Stomach smooth muscle (tissue), 2 donors: ENCODE measurements at regions not wholly inside any gene's neighbourhood (a gene's known extent, or its start where the extent isn't known, plus 50 kb on each side); places are given as distances from the start of the nearest gene placed in this dataset.

Source experiments
- H3K27ac ChIP-seq: one replicate; pipeline ENCODE4 v1.7.0; 2013; ENCODE audit warnings: mild to moderate bottlenecking, low read length, inconsistent platforms
- H3K27me3 ChIP-seq, 2 donors: one replicate each; pipeline ENCODE4 v1.7.0; 2013; ENCODE audit warnings: low read length in 2 of 2; ENCODE audit not compliant: insufficient read depth in 2 of 2, control insufficient read depth in 1 of 2
- H3K36me3 ChIP-seq, 2 donors: one replicate each; pipeline ENCODE4 v1.7.0; 2013; ENCODE audit warnings: low read length in 2 of 2; ENCODE audit not compliant: control insufficient read depth in 2 of 2, insufficient read depth in 2 of 2
- H3K4me1 ChIP-seq: one replicate; pipeline ENCODE4 v1.7.0; 2013; ENCODE audit warnings: low read length; ENCODE audit not compliant: control insufficient read depth, insufficient read depth
- H3K4me3 ChIP-seq, 2 donors: one replicate each; pipeline ENCODE4 v1.7.0; 2013; ENCODE audit warnings: low read length in 2 of 2
- H3K9ac ChIP-seq, 2 donors: one replicate each; pipeline ENCODE4 v1.7.0; 2013; ENCODE audit warnings: low read length in 2 of 2, mild to moderate bottlenecking in 1 of 2
- H3K9me3 ChIP-seq, 2 donors: one replicate each; pipeline ENCODE4 v1.7.0; 2013; ENCODE audit warnings: low read length in 2 of 2; ENCODE audit not compliant: control insufficient read depth in 2 of 2
- donor health status: healthy.
- donor health status: Pancreatic carcinoma.

DNA sequence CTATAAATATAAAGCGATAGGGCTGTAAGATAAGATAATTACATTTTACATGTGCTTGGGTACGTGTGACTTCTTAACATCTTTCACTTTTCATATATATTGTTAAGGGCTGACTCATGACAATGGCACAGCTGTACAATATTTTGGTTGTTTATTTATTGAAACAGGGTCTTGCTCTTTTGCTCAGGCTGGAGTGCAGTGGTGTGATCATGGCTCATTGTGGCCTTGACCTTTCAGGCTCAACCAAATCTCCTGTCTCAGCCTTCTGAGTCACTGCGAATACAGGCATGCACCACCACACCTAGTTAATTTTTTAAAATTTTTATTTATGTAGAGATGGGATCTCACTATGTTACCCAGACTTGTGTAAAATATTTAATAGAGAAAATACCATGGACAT is 2532.4 kb upstream of the PCDH20 start:
- Histone ChIP-seq H3K27ac (no peak overlapping the region), H3K9me3 (no peaks in the 10 kb centered on the region), H3K4me3 (no peak overlapping the region), H3K9ac (no peak overlapping the region), H3K36me3 (no peaks in the 10 kb centered on the region), H3K4me1 (no peaks in the 10 kb centered on the region), H3K27me3 (no peaks in the 10 kb centered on the region)

GRCh38 chr13:63944911-63945310 is 2529.3 kb upstream of the PCDH20 start:
- H3K4me1 ChIP-seq, result no peaks in the 10 kb centered on the region
- no peaks in the 10 kb centered on the region for H3K9me3 ChIP-seq
- H3K36me3 ChIP-seq, result no peaks in the 10 kb centered on the region
- no peaks in the 10 kb centered on the region for H3K27me3 ChIP-seq
- H3K4me3 ChIP-seq, result no peak overlapping the region
- H3K27ac ChIP-seq, result no peak overlapping the region
- H3K9ac ChIP-seq, result no peak overlapping the region

- Histone ChIP-seq H3K4me3 (no peak overlapping the region), H3K27ac (no peak overlapping the region), H3K27me3 (no peaks in the 10 kb centered on the region), H3K9ac (no peak overlapping the region), H3K36me3 (no peaks in the 10 kb centered on the region), H3K9me3 (no peaks in the 10 kb centered on the region), H3K4me1 (no peaks in the 10 kb centered on the region)
Measured at GRCh38 chr13:63942372-63942771, 2526.7 kb upstream of the PCDH20 start.

DNA sequence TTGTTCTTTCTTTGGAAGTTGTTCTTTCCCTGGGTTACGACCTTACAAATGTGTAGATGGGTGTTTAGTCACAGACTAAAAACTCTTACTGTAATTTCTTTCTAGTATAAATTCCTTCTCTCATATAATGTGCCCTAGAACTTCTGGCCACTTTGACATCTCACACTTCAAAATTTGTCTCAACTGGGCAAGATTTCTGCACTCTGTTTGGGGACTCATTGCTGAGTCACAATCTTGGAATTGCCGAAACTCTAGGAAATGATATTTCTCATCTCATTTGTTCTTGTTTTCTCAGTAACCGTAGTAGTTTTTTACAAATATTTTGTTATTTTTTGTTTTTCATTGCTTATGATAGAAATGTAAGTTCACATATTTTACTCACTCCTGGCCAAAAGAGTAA is 2523.2 kb upstream of the PCDH20 start:
- no peaks in the 10 kb centered on the region for H3K4me1 ChIP-seq
- H3K36me3 ChIP-seq, result no peaks in the 10 kb centered on the region
- no peaks in the 10 kb centered on the region for H3K9me3 ChIP-seq
- H3K4me3 ChIP-seq, result no peak overlapping the region
- no peak overlapping the region for H3K27ac ChIP-seq
- H3K27me3 ChIP-seq, result no peaks in the 10 kb centered on the region
- H3K9ac ChIP-seq, result no peak overlapping the region

GRCh38 chr13:63910511-63910910 is 2494.9 kb upstream of the PCDH20 start:
- Histone ChIP-seq H3K4me1 (no peaks in the 10 kb centered on the region), H3K4me3 (peak overlapping the region in 1 of 2 donors; percentile 38), H3K27me3 (no peaks in the 10 kb centered on the region), H3K27ac (no peak overlapping the region), H3K36me3 (no peaks in the 10 kb centered on the region), H3K9ac (no peak overlapping the region), H3K9me3 (no peaks in the 10 kb centered on the region)

DNA sequence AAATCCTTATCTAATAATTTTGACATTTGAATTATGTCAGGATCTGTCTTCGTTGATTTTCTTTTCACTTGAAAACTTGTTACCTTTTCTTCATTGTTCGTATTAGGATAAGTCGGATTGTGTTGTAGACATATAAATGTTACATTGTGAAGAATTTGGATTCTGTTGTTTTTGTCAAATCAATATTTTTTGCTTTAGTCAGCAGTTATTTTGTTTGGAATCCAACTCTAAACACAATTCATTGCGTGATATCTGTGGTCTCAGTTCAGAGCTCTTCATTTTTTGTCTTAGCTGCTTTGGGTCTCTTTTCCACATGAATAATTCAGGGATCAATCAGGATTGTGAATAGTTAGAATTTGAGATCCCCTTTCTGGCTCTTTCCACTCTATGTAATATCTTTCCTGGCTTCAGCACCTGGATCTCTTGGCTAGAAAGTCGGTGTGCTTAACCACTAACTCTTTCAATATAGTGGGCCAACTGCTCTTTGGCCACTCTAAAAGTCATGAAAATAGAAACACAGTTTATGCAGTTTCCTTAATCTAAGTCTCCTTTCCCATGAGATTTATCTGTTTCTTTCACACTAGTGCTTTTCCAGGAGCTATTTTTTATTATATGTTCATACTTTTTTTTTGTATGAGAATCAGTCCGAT is 2494.2 kb upstream of the PCDH20 start:
- H3K4me3 ChIP-seq, result no peak overlapping the region
- no peaks in the 10 kb centered on the region for H3K36me3 ChIP-seq

GRCh38 chr13:63902141-63902540 is 2486.5 kb upstream of the PCDH20 start:
- Histone ChIP-seq H3K36me3 (no peaks in the 10 kb centered on the region), H3K27ac (no peak overlapping the region), H3K4me3 (no peak overlapping the region), H3K9me3 (no peaks in the 10 kb centered on the region), H3K4me1 (no peaks in the 10 kb centered on the region), H3K27me3 (no peaks in the 10 kb centered on the region), H3K9ac (no peak overlapping the region)

More for the DNA sequence above, 2494.2 kb upstream of the PCDH20 start:
- Histone ChIP-seq H3K9me3 (no peaks in the 10 kb centered on the region), H3K9ac (no peak overlapping the region), H3K27me3 (no peaks in the 10 kb centered on the region), H3K27ac (no peak overlapping the region), H3K4me1 (no peaks in the 10 kb centered on the region)

DNA sequence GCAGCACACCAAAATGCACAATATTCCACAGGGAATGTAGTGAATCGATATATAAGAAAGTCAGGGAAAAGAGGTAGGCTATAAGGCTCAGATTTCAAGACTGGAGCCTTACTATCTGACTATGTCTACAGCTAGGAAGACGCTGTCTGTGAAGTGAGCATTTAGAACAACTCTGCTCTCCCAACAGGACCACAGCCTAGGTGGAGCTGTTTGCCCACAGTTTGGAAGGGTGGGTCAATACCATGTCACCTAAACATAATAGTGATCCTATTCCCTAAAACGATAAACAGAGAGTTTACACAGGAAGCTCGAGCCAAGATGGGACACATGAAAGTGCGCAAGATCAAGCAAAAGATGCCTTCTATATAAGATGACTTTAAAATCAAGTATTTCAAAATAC is 2486.0 kb upstream of the PCDH20 start:
- H3K27me3 ChIP-seq, result no peaks in the 10 kb centered on the region
- no peaks in the 10 kb centered on the region for H3K36me3 ChIP-seq
- H3K27ac ChIP-seq, result no peak overlapping the region
- H3K9ac ChIP-seq, result no peak overlapping the region
- H3K4me3 ChIP-seq, result no peak overlapping the region
- H3K9me3 ChIP-seq, result no peaks in the 10 kb centered on the region
- H3K4me1 ChIP-seq, result no peaks in the 10 kb centered on the region

GRCh38 chr13:63900406-63900805 is 2484.8 kb upstream of the PCDH20 start:
- Histone ChIP-seq H3K4me1 (no peaks in the 10 kb centered on the region), H3K27ac (no peak overlapping the region), H3K9ac (no peak overlapping the region), H3K36me3 (no peaks in the 10 kb centered on the region), H3K27me3 (no peaks in the 10 kb centered on the region), H3K9me3 (no peaks in the 10 kb centered on the region), H3K4me3 (no peak overlapping the region)

DNA sequence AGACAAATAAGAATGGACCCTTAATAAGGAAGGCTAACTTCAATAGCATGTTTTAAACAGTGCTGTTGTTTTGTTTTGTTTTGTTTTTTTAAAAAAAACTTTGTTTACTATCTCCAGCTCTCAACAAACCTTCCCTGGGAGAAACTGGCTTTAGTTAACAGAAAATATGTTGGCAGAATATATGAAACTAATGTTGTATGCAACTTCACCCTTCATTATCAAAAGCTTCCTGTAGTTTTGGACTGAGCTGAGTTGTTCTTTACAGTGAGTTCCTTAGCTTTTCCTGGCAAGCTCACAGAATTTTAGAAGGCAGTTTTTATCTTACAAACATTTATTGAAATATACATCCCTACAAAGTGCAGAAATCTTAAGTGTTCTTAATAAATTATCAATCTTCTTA is 2480.7 kb upstream of the PCDH20 start:
- H3K4me1 ChIP-seq, result no peaks in the 10 kb centered on the region
- H3K4me3 ChIP-seq, result no peak overlapping the region
- no peak overlapping the region for H3K27ac ChIP-seq
- H3K9ac ChIP-seq, result no peak overlapping the region
- H3K36me3 ChIP-seq, result no peaks in the 10 kb centered on the region
- no peaks in the 10 kb centered on the region for H3K9me3 ChIP-seq
- H3K27me3 ChIP-seq, result no peaks in the 10 kb centered on the region

- Histone ChIP-seq H3K27me3 (no peaks in the 10 kb centered on the region), H3K27ac (no peak overlapping the region), H3K9me3 (no peaks in the 10 kb centered on the region), H3K4me3 (no peak overlapping the region), H3K9ac (no peak overlapping the region), H3K4me1 (no peaks in the 10 kb centered on the region), H3K36me3 (no peaks in the 10 kb centered on the region)
Measured at GRCh38 chr13:63882052-63882451, 2466.4 kb upstream of the PCDH20 start.
